Loucy (cell line): ENCODE measurements at regions not wholly inside any gene's neighbourhood (a gene's known extent, or its start where the extent isn't known, plus 50 kb on each side); places are given as distances from the start of the nearest gene placed in this dataset.

Experiments used
- H2AFZ ChIP-seq: fragments of 200-600 bp; sonication (generic); 2 replicates; pipeline ENCODE4 v1.6.0; 2016; ENCODE audit warnings: antibody characterized with exemption, mild to moderate bottlenecking, low read length, moderate library complexity
- H3F3A ChIP-seq: fragments of 200-600 bp; 2 replicates; pipeline ENCODE4 v1.6.0; 2016; ENCODE audit warnings: antibody characterized with exemption, low read depth, mild to moderate bottlenecking
- H3K27me3 ChIP-seq: fragments of 200-600 bp; sonication (generic); 2 replicates; pipeline ENCODE4 v1.6.1; 2014; ENCODE audit warnings: low read length, mild to moderate bottlenecking; ENCODE audit not compliant: insufficient read depth, poor library complexity, severe bottlenecking
- H3K36me3 ChIP-seq: fragments of 200-600 bp; sonication (generic); 2 replicates; pipeline ENCODE4 v1.6.1; 2016; ENCODE audit warnings: low read length; ENCODE audit not compliant: insufficient read depth
- H3K4me1 ChIP-seq: fragments of 200-600 bp; sonication (generic); 2 replicates; pipeline ENCODE4 v1.5.1; 2014; ENCODE audit warnings: low read length, mild to moderate bottlenecking; ENCODE audit not compliant: insufficient read depth, poor library complexity, severe bottlenecking
- H3K4me2 ChIP-seq: fragments of 200-600 bp; sonication (generic); 2 replicates; pipeline ENCODE4 v1.6.0; 2014; ENCODE audit warnings: antibody characterized with exemption, low read length, low read depth, mild to moderate bottlenecking; ENCODE audit not compliant: poor library complexity, severe bottlenecking
- H3K4me3 ChIP-seq: fragments of 200-600 bp; sonication (generic); 2 replicates; pipeline ENCODE4 v1.5.1; 2014; ENCODE audit warnings: low read length, mild to moderate bottlenecking, mixed read lengths; ENCODE audit not compliant: poor library complexity, severe bottlenecking
- H3K79me2 ChIP-seq: fragments of 200-600 bp; sonication (generic); 2 replicates; pipeline ENCODE4 v1.6.1; 2014; ENCODE audit warnings: low read length; ENCODE audit not compliant: insufficient read depth
- H3K9ac ChIP-seq: fragments of 200-600 bp; sonication (generic); 2 replicates; pipeline ENCODE4 v1.6.0; 2014; ENCODE audit warnings: mild to moderate bottlenecking, low read depth, low read length, moderate library complexity; ENCODE audit not compliant: poor library complexity, severe bottlenecking
- H3K9me2 ChIP-seq: fragments of 200-600 bp; sonication (generic); replicated peaks from 2 replicates; pipeline ENCODE4 v1.6.1; 2016; ENCODE audit warnings: low read depth, low read length, mixed read lengths
- H3K9me3 ChIP-seq: fragments of 200-600 bp; sonication (generic); 2 replicates; pipeline ENCODE4 v1.6.1; 2014; ENCODE audit warnings: mild to moderate bottlenecking, antibody characterized with exemption, low read length, low read depth; ENCODE audit not compliant: insufficient read depth
- H4K20me1 ChIP-seq: fragments of 200-600 bp; sonication (generic); 2 replicates; pipeline ENCODE4 v1.6.0; 2014; ENCODE audit warnings: antibody characterized with exemption, low read length, mild to moderate bottlenecking; ENCODE audit not compliant: insufficient read depth, poor library complexity, severe bottlenecking
- CTCF ChIP-seq: fragments of 200-600 bp; sonication (generic); conservative IDR thresholded peaks from 2 replicates; pipeline ENCODE4 v1.5.1; 2014; ENCODE audit warnings: mild to moderate bottlenecking, antibody characterized with exemption, low read length
- EZH2phosphoT487 ChIP-seq: fragments of 200-600 bp; IDR thresholded peaks from 2 replicates; pipeline ENCODE4 v1.6.1; 2018; ENCODE audit warnings: antibody characterized with exemption, mild to moderate bottlenecking, moderate library complexity, borderline replicate concordance

GRCh38 chr18:58814317-58814716 is 50.4 kb upstream of the ZNF532 start:
- Histone ChIP-seq H3K9me2 (no peaks in the 10 kb centered on the region), H3K4me3 (no peak overlapping the region), H3K4me2 (no peak overlapping the region), H3K79me2 (no peaks in the 10 kb centered on the region), H3K9ac (no peak overlapping the region), H4K20me1 (no peaks in the 10 kb centered on the region), H3K36me3 (no peaks in the 10 kb centered on the region), H3K27me3 (peaks cover 73% of the 10 kb centered on the region), H3K9me3 (no peaks in the 10 kb centered on the region), H3F3A (no peaks in the 10 kb centered on the region), H3K4me1 (no peaks in the 10 kb centered on the region), H2AFZ (no peak overlapping the region)
- TF ChIP-seq CTCF: no peak
- no peak for TF ChIP-seq EZH2phosphoT487
